WTC11 (cell line): ENCODE measurements at regions not wholly inside any gene's neighbourhood (a gene's known extent, or its start where the extent isn't known, plus 50 kb on each side); places are given as distances from the start of the nearest gene placed in this dataset.

Source experiments
- ATAC-seq: fragments of 200-7000 bp; cut with Tn5 transposase; 2 replicates; pipeline ENCODE4 v1.10.0; 2021; ENCODE audit warnings: mild to moderate bottlenecking, moderate library complexity
- CTCF ChIA-PET: fragments of 300-600 bp; sonication (Branson Sonifier 250); formaldehyde crosslinking; loops from one replicate; lab custom pipeline; 2021; ENCODE audit warnings: antibody characterized with exemption; lab: Charles Lee
- POLR2A ChIA-PET: fragments of 350-600 bp; sonication (Branson Sonifier 250); formaldehyde crosslinking; loops from one replicate; lab custom pipeline; 2021; ENCODE audit warnings: antibody characterized with exemption; lab: Charles Lee
- DNase-seq: peaks from one replicate; pipeline ENCODE4 v3.0.0; 2021; ENCODE audit warnings: low spot score
- H3K27ac Mint-ChIP-seq: 2 replicates; pipeline ENCODE4 v1.8.0; 2021; ENCODE audit warnings: mixed read lengths
- H3K27me3 Mint-ChIP-seq: 2 replicates; pipeline ENCODE4 v1.8.0; 2021; ENCODE audit warnings: low read depth, mild to moderate bottlenecking, moderate library complexity, mixed read lengths
- H3K36me3 Mint-ChIP-seq: 2 replicates; pipeline ENCODE4 v1.8.0; 2021; ENCODE audit warnings: mixed read lengths
- H3K4me1 Mint-ChIP-seq: 2 replicates; pipeline ENCODE4 v1.8.0; 2022; ENCODE audit warnings: mixed read lengths
- H3K4me3 Mint-ChIP-seq: 2 replicates; pipeline ENCODE4 v1.8.0; 2021; ENCODE audit warnings: mild to moderate bottlenecking, moderate library complexity, mixed read lengths
- H3K9me3 Mint-ChIP-seq: 2 replicates; pipeline ENCODE4 v1.8.0; 2021; ENCODE audit warnings: mixed read lengths
- CBFB ChIP-seq: sonication (generic); formaldehyde crosslinking; IDR thresholded peaks from 2 replicates; pipeline ENCODE4 v1.8.1; 2022; ENCODE audit warnings: mild to moderate bottlenecking, low read depth, missing genetic modification reagents
- CREM ChIP-seq: sonication (generic); formaldehyde crosslinking; IDR thresholded peaks from 2 replicates; pipeline ENCODE4 v1.8.1; 2022; ENCODE audit warnings: mild to moderate bottlenecking, missing genetic modification reagents, moderate library complexity
- ELF4 ChIP-seq: sonication (generic); formaldehyde crosslinking; IDR thresholded peaks from 2 replicates; pipeline ENCODE4 v1.8.1; 2022; ENCODE audit warnings: low read depth, mild to moderate bottlenecking, moderate library complexity, missing genetic modification reagents
- ESRRA ChIP-seq: sonication (generic); formaldehyde crosslinking; IDR thresholded peaks from 2 replicates; pipeline ENCODE4 v1.8.1; 2022; ENCODE audit warnings: mild to moderate bottlenecking, missing genetic modification reagents, borderline replicate concordance
- ETV6 ChIP-seq: sonication (generic); formaldehyde crosslinking; IDR thresholded peaks from 2 replicates; pipeline ENCODE4 v1.8.1; 2022; ENCODE audit warnings: mild to moderate bottlenecking, missing genetic modification reagents
- FOXP4 ChIP-seq: sonication (generic); formaldehyde crosslinking; IDR thresholded peaks from 2 replicates; pipeline ENCODE4 v1.8.0; 2022; ENCODE audit warnings: mild to moderate bottlenecking, missing genetic modification reagents
- GRHL2 ChIP-seq: fragments of 250-450 bp; sonication (Bioruptor Pico); IDR thresholded peaks from 2 replicates; pipeline ENCODE4 v1.8.0; 2022; ENCODE audit warnings: mild to moderate bottlenecking, moderate library complexity; ENCODE audit not compliant: insufficient replicate concordance, severe bottlenecking
- HMGA2 ChIP-seq: fragments of 250-450 bp; sonication (Bioruptor Pico); IDR thresholded peaks from 2 replicates; pipeline ENCODE4 v1.4.0; 2021; ENCODE audit warnings: mild to moderate bottlenecking, moderate library complexity
- NFE2L1 ChIP-seq: sonication (generic); formaldehyde crosslinking; IDR thresholded peaks from 2 replicates; pipeline ENCODE4 v1.8.1; 2023; ENCODE audit warnings: missing genetic modification reagents
- NR2C2 ChIP-seq: sonication (generic); formaldehyde crosslinking; IDR thresholded peaks from 2 replicates; pipeline ENCODE4 v1.8.0; 2022; ENCODE audit warnings: mild to moderate bottlenecking, missing genetic modification reagents
- PRDM15 ChIP-seq: sonication (generic); formaldehyde crosslinking; IDR thresholded peaks from 2 replicates; pipeline ENCODE4 v1.8.0; 2022; ENCODE audit warnings: missing genetic modification reagents
- PRRX2 ChIP-seq: fragments of 250-450 bp; sonication (Bioruptor Pico); IDR thresholded peaks from 2 replicates; pipeline ENCODE4 v1.8.0; 2021; ENCODE audit warnings: mild to moderate bottlenecking
- SMAD3 ChIP-seq: sonication (generic); formaldehyde crosslinking; IDR thresholded peaks from 2 replicates; pipeline ENCODE4 v1.8.0; 2022; ENCODE audit warnings: missing genetic modification reagents, mild to moderate bottlenecking, borderline replicate concordance
- TCF7 ChIP-seq: sonication (generic); formaldehyde crosslinking; IDR thresholded peaks from 2 replicates; pipeline ENCODE4 v1.8.0; 2022; ENCODE audit warnings: mild to moderate bottlenecking, low read depth, missing genetic modification reagents, moderate library complexity
- ZNF219 ChIP-seq: sonication (generic); formaldehyde crosslinking; IDR thresholded peaks from 2 replicates; pipeline ENCODE4 v1.8.0; 2023; ENCODE audit warnings: missing genetic modification reagents, mild to moderate bottlenecking, borderline replicate concordance
- ZNF232 ChIP-seq: sonication (generic); formaldehyde crosslinking; IDR thresholded peaks from 2 replicates; pipeline ENCODE4 v1.8.0; 2022; ENCODE audit warnings: mild to moderate bottlenecking, missing genetic modification reagents
- ZNF281 ChIP-seq: sonication (generic); formaldehyde crosslinking; IDR thresholded peaks from 2 replicates; pipeline ENCODE4 v1.8.0; 2023; ENCODE audit warnings: mild to moderate bottlenecking, missing genetic modification reagents
- TF ChIP-seq, protein P1 (sequence below): sonication (generic); formaldehyde crosslinking; IDR thresholded peaks from 2 replicates; pipeline ENCODE4 v1.8.1; 2023; ENCODE audit warnings: mild to moderate bottlenecking, missing genetic modification reagents, borderline replicate concordance
- TF ChIP-seq, protein P2 (sequence below): sonication (generic); formaldehyde crosslinking; conservative IDR thresholded peaks from 2 replicates; pipeline ENCODE4 v1.8.1; 2022; ENCODE audit warnings: mild to moderate bottlenecking, missing genetic modification reagents

DNA sequence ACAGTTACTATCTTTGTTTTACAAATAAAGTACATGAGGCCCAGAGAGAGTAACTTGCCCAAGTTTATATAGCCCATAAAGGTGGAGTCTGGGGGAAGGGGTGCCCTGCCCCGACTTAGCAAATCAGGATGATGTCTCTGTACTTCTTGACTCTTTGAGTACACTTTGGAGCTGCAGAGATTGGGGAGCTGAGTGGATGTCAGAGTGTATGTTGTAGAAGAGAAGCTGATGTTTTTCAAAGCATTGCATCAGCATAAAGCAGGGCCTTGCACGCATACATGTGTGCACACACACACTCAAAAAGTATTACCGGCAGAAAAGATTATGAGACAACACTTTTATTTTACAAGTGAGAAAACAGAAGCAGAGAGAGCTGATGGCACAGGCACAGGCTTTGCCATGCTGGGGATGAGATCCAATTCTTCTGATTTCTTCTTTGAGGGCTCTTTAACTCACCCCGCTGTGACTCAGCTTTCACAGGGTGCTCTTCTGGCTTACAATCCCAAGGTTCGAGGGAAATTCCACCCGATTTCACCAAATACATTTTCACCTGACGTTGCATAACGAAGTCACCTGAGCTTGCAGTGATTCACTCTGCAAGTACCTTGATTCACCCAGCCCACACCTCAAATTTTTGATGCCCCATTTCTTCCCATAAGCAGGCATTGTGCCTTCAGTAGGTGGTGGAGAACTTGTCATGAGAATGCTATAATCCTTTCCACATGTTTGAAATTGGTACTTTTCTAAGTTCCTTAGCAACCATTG, 292.8 kb upstream of the BOD1L1 start:
- DNase-seq (no peak), ATAC-seq (no peak)
- POLR2A ChIA-PET, result no interaction called here
- peaks cover 14% of the 10 kb centered on the region for H3K4me1 Mint-ChIP-seq
- no peaks in the 10 kb centered on the region for H3K27me3 Mint-ChIP-seq
- H3K9me3 Mint-ChIP-seq, result peaks cover 5% of the 10 kb centered on the region
- H3K27ac Mint-ChIP-seq, result no peak overlapping the region
- no peak overlapping the region for H3K4me3 Mint-ChIP-seq
- no peaks in the 10 kb centered on the region for H3K36me3 Mint-ChIP-seq
- CTCF ChIA-PET, result interaction anchor here (1.0 kb wide), 1 partner anchor 266 kb away, joined by 3 read pairs; no protein-coding TSS in a partner anchor
- TF ChIP-seq CREM (CRISPR knock-in tag) (no peak), ELF4 (CRISPR knock-in tag) (no peak), PRDM15 (no peak), ETV6 (CRISPR knock-in tag) (no peak), ZNF281 (no peak), HMGA2 (CRISPR knock-in tag) (no peak), NR2C2 (no peak), ESRRA (CRISPR knock-in tag) (no peak), CBFB (CRISPR knock-in tag) (no peak), ZNF232 (no peak), PRRX2 (CRISPR knock-in tag) (no peak), TCF7 (CRISPR knock-in tag) (no peak), GRHL2 (no peak), SMAD3 (CRISPR knock-in tag) (no peak)
- TF ChIP-seq, protein P1, sequence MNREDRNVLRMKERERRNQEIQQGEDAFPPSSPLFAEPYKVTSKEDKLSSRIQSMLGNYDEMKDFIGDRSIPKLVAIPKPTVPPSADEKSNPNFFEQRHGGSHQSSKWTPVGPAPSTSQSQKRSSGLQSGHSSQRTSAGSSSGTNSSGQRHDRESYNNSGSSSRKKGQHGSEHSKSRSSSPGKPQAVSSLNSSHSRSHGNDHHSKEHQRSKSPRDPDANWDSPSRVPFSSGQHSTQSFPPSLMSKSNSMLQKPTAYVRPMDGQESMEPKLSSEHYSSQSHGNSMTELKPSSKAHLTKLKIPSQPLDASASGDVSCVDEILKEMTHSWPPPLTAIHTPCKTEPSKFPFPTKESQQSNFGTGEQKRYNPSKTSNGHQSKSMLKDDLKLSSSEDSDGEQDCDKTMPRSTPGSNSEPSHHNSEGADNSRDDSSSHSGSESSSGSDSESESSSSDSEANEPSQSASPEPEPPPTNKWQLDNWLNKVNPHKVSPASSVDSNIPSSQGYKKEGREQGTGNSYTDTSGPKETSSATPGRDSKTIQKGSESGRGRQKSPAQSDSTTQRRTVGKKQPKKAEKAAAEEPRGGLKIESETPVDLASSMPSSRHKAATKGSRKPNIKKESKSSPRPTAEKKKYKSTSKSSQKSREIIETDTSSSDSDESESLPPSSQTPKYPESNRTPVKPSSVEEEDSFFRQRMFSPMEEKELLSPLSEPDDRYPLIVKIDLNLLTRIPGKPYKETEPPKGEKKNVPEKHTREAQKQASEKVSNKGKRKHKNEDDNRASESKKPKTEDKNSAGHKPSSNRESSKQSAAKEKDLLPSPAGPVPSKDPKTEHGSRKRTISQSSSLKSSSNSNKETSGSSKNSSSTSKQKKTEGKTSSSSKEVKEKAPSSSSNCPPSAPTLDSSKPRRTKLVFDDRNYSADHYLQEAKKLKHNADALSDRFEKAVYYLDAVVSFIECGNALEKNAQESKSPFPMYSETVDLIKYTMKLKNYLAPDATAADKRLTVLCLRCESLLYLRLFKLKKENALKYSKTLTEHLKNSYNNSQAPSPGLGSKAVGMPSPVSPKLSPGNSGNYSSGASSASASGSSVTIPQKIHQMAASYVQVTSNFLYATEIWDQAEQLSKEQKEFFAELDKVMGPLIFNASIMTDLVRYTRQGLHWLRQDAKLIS, result no peak

DNA sequence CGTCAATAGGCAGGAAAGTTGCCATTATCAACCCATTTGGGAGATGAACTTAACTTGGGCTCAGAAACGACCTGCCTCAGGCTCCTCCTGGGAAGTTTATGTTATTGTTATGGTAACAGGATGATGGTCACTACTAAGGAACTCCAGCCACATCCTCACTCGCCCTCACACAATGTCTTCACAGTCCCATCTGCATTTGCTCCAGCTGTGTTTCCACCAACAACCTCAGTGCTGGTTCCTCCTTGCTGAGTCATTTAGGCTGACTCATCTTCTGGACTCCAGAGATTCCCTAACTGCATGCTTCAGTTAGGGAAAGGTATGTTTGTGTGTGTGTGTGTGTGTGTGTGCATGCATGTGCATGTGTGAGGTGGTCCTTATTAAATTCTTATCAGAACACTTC, 293.4 kb upstream of the BOD1L1 start:
- H3K9me3 Mint-ChIP-seq, result peaks cover 5% of the 10 kb centered on the region
- no peaks in the 10 kb centered on the region for H3K27me3 Mint-ChIP-seq
- H3K27ac Mint-ChIP-seq, result no peak overlapping the region
- H3K4me3 Mint-ChIP-seq, result no peak overlapping the region
- ATAC-seq (peak; percentile 79), DNase-seq (no peak)
- CTCF ChIA-PET, result no interaction called here
- no peaks in the 10 kb centered on the region for H3K36me3 Mint-ChIP-seq
- POLR2A ChIA-PET, result interaction anchor here (0.7 kb wide), 1 partner anchor 267 kb away, joined by 5 read pairs; no protein-coding TSS in a partner anchor
- H3K4me1 Mint-ChIP-seq, result peaks cover 14% of the 10 kb centered on the region
- TF ChIP-seq FOXP4 (CRISPR knock-in tag), result no peak
- TF ChIP-seq, protein P2, sequence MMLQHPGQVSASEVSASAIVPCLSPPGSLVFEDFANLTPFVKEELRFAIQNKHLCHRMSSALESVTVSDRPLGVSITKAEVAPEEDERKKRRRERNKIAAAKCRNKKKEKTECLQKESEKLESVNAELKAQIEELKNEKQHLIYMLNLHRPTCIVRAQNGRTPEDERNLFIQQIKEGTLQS (CRISPR knock-in tag), result no peak
- TF ChIP-seq ZNF219 (CRISPR knock-in tag), result no peak
- peak; percentile 46; the same call in 1 of the 2 replicates for TF ChIP-seq NFE2L1 (CRISPR knock-in tag)
- TF ChIP-seq, protein P1, result no peak
